GM19043 (cell line): ENCODE measurements at regions not wholly inside any gene's neighbourhood (a gene's known extent, or its start where the extent isn't known, plus 50 kb on each side); places are given as distances from the start of the nearest gene placed in this dataset.

Source experiments
- ATAC-seq: cut with Tn5 transposase; IDR thresholded peaks from one replicate; pipeline ENCODE4 v1.9.1; 2021; ENCODE audit warnings: low read depth; ENCODE audit not compliant: unreplicated experiment

DNA sequence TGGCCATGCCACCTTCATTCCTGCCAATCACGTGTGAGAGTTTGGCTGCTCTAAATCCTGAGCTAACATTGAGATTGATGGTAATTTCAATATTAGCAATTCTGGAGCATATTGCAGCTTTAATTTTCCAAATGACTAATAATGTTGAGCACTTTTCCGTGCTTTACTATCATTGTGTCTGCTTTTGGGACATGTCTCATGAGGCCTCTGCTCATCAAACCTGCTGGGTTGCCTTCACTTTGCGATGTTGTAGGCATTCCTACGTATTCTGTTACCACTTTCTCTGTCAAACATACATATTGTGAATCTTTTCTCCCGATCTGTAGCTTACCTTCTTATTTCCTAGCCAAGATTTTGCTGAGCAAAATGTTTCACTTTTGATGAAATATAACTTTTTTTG, 466.6 kb downstream of the GALR1 start:
- ATAC-seq: no peak

DNA sequence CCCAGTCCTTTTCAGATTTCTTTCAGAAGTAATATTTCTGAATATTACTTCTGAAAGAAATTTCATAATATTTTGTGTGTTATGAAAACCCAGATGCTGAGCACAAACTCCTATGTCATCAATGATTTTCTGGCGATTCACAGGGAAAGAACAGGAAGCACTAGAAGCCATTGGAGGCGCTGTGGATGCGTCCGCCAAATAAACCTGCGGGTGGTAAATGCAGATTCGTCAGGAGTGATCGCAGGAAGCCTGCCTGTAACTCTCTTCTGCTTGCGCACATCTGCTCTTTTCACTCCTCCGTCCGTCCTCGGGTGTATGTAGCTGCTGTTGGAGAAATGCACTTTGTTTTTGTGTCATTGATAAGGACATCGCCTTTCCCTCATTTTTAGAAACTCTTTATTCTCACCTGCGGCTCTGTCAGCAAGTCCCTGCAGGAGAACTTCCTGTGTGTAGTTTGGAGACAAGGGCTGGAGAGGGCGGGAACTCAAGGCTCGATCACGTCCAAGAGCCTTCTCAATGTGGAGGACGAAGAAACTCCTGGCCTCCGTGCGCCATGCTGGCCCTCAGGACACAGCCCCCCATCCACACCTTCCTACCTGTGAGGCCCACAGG, 483.8 kb downstream of the GALR1 start:
- ATAC-seq: no peak

DNA sequence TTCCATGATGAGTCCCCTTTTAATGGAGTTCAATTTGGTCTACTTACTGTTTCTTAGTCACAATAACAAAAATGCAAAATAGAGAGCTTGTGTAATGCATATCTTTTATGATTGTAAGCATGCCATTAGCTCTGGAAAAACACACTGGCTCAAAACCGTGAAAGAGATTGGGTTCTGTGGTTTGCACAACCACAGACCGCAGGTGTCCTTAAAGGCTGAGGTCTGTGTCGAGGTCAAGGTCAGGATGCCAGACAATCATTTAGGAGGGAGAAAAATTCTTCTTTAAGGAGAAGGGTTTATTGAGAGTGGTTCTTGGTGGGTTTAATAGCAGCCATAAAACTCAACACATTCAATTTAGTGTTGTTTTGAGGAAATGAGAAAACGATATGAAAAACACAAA, 487.2 kb downstream of the GALR1 start:
- no peak for ATAC-seq

DNA sequence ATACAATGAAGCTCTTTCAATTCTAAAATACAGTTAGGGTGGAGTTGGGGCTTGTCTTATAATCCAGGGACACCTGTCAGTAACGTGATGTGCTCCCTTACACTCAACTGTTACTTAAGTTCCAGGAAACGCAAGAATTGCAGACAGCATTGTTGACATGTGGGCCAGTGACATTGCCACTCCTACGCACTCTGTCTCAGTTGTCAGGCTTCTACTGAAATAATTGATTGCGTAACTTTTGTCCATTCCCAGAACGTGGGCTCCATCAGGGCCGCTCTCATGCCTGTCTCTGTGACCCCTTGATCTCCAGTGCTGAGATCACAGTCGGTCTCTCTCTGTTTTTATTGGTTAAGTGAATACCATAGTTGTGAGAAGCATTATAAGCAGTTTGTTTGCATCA, 487.8 kb downstream of the GALR1 start:
- ATAC-seq: no peak

DNA sequence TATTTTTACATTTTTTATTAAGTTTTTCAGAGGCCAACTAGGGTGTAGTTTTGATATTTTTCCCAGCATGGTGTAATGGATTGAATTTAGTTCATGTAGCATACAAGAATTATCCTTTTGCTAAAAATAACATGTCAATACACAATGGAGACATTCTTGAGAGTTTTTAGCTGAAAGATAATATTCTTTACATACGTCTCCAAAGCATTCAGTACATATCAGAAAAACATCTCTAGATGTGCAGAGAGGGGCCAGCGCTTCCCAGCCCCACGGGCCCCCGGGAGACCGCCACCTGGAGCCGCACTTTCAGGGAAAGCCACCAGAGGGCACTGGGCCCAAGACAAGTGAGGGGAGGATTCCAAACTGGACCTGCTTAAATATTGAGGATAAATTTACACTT, 499.4 kb downstream of the GALR1 start:
- ATAC-seq: no peak

DNA sequence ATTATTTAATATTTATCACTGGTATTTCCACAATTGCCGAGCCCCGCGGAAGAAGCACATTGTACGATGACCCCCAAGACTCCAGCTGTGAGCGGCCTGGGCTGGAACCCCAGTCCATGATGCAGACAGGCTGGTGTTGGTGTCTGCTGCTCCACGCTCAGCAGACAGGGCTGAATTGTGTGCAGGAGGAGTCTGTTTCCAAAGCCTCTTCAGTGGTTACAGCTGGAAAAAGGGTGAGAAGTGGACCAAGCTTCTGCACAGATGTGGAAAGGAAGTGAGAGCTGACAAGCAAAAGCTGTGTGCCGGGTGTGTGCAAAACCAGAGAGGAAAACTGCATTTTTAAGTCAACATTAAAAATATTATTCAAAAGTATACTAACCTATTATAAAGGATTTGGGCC, 500.4 kb downstream of the GALR1 start:
- ATAC-seq: no peak

DNA sequence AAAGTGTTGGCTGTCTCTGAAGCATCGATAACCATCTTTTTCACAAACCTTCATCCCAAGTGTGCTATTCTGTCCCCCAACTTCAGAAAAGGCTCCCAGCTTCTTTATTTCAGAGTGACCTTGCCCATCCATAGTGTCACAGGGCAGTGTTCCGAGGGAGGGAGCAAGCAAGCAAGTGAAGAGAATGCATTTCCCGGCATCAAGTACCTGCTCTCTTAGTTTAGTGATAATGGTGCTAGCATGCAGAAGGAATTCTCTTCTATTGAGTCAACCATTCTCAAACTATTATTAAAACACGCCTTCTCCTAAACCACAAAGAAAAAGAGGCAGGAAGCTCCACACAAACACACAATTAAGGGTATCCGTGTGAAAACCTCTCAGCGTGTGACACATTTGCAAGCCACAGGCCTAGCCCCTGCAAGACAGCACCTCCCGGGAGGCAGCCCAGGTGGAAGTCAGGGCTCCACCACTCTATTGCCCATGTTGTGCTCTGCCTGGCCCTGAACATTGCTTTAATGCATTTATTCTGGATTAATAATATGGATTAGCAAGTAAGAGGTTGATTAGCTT, 504.9 kb downstream of the GALR1 start:
- no peak for ATAC-seq

DNA sequence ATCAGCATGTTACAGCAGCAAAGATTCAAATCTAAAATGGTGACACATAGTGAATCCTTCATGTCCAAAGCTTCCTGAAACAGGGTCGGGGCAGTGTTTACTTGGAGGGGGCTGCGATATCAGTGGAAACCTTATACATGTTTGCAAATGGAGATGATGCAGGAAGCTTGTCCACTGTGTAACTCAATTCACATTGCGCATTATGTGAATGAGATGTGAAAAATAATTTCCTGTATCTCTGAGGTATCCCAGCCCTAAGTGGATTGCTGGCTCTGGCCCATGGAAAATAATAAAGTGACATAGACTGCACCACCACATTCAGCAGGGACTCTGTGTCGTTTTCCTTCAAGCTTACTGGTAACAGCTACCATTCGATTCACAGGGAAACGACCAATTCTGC, 505.5 kb downstream of the GALR1 start:
- ATAC-seq: no peak

DNA sequence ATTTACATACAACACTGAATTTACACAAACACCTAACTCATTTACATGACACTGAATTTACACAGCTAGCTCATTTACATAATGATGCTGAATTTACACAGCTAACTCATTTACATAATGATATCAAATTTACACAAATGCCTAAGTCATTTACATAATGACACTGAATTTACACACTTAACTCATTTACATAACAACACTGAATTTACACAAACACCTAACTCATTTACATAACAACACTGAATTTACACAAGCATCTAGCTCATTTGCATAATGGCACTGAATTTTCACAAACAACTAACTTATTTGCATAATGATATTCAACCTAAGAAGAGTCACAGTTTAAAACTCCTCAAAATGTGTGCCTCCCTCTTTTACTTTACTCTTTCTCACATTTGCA, 511.7 kb downstream of the GALR1 start:
- no peak for ATAC-seq

DNA sequence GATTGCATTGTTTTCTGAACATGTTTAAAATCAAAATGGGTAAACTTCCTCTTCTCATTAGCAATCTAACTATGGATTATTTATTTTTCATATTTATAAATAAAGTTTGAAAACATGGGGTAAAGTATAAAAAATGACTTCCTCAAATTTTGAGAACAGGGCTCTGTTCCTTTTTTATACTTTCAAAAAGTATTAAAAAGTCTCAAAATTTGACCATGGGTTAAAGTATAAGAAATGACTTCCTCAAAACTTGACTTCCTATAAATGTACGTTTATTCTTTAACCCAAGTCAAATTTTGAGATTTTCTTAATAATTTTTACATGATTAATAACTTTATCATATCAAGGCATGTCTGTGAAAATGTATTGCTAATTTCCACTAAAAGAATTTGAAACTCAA, 512.4 kb downstream of the GALR1 start:
- ATAC-seq: no peak

DNA sequence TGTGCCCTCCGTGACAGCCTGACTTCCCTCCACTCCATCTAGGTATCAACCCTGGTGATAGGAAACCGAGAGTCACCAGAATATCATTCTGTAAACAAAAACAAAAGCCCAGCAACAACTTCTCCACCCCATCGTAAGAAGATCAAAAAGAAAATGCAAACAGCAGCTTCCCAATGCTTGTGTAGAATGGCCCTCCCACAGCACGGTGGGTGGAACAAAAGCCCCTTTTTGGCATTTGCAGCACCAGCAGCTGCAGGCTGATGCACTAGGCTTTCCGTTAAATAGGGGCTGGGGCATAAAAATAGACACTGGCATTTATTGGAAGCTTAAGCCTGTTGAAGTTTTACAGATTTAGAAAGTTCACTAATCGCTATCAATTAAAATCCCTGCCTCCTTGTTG, 513.0 kb downstream of the GALR1 start:
- ATAC-seq: no peak

DNA sequence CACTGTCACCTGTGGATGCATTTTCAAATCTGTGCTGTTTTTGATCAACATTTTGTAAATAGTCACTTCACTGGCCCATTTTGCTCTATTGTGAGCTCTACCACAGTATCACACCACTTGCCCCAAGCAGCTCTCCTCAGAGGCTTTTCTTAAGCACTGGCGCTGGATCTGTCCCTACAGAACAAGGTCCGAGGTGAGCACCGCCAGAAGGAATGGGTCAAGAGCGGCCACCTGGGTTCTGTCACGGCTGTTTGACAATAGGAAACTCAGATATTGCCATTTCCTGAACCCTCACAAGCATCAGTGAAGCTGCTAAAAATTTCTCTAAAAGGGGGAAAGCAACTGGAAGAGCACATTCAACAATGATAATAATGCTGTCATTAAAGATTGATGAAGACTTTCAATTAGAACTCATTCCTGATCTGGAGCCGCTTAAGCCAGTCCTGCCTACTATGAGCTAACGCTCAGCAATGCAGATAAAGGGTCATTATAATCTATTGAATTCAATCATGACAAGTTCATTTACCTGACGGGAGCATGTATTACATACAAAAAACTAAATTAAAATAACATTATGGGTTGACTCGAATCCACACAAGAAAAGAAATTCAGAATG, 514.0 kb downstream of the GALR1 start:
- no peak for ATAC-seq

DNA sequence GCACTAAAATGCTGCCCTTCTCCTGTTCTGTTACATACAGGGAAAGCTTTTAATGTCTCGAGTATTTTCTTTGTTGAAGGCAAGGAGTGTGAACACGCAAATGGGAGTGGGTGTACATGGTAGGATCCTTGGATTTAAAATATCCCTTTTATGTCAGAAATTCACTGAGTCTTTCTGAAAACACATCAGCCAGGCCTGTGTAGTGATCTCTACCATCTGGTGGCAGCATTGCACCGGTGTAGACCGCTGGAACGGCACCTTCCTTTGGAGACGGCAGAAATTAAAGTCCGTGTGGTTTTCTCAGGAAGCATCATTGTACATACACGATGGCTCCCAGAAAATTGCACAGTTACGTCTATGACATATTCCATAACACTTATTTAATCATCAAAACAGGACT, 515.8 kb downstream of the GALR1 start:
- no peak for ATAC-seq

DNA sequence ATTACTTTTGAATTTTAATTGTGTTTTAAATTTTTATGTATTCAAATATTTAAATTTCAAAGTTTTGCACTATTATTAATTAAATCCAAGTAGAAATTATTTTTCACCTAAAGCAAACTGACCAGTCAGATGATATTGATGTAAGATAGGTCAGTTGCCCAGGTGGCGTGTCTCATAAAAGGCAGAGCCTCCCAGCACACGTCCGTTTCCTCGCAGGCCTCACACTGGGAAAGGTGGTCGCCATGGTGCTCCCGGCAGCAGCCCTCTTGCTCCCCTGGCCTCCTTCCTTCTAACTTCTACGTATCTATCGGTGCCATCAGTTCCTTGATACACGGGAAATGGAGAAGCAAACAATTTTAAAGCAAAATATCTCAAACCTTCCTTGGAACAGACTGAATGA, 516.8 kb downstream of the GALR1 start:
- ATAC-seq: no peak

DNA sequence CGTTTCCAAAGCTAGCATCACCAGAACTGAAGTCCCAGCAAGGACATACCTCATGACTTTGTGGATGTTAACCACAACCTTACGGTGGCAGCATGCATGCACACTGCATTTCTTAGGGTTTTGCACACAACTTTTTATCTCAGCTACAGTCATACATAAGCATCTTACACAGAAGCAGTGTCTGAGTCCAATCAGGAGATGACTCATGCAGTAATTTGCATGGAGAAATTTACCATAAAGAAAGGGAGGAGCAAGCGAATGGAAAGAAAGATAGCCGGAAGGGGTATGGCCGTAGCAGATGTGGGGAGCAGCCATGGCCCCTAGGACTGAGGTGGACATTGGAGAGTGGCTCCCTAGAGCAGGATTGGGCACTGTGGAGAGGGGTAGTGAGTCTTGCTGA, 522.5 kb downstream of the GALR1 start:
- no peak for ATAC-seq

DNA sequence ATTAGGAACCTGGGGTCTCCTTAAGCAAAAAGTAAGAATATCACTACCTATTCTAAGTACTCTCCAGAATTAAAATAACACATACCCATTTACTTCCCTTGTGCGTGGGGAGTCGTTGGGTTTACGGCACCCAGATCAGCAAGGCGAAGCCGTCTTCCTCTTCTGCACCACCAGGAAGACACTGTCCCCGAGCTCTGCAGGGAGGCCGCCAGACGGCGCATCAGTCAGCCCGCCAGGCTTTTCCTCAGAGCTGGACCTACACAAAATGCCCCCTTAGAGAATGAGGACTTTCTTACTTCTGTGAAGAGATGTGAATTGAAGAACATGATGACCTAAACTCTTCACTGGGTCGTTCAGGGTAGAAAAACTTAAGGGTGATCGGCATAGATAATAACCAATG, 526.5 kb downstream of the GALR1 start:
- no peak for ATAC-seq

DNA sequence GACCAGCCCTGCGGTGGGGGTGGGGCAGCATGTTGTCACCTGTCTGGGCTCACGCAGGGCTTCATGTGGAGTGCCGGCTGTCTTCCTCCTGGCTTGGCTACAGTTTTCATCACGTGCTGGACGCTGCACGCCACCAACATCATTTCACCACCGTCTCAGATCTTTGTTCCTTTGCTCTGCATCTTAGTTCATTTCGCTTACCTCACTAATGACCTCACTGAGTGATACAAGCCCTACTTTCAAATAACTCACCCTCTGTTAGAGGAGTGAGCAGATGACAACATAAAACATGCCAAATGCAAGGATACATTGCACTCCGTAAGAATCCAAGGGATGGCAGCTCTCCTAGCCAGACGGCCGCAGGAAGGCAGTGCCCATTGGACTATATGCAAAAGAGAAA, 527.5 kb downstream of the GALR1 start:
- ATAC-seq: no peak

DNA sequence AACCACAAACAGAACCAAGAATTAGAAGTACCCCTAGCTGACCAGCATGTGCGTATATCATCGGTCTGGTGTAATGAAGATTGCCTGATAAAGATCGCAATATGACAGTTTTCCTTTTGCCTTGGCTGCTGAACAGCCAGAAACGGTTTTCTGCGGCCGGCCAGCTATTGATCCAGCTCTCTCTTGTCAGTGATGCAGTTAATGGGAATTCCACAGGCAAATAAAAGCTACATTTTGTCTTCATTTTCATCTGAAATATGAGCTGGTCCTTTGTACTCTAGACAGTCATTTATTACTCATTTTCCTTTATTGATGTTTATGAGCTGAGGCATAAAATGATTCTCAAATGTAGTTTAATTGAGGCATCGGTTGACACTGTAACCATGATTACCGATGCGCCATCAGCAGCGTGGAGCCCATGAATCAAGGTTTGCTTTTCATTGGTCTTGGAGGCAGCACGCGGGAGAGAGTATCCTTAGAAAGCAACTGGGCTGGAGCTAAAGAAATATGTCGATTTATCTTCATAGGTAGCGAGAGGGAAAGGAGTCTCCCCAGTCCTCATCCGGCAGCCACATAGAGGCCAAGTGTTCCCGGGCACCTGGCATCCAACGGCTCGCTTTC, 535.2 kb downstream of the GALR1 start:
- ATAC-seq: no peak

DNA sequence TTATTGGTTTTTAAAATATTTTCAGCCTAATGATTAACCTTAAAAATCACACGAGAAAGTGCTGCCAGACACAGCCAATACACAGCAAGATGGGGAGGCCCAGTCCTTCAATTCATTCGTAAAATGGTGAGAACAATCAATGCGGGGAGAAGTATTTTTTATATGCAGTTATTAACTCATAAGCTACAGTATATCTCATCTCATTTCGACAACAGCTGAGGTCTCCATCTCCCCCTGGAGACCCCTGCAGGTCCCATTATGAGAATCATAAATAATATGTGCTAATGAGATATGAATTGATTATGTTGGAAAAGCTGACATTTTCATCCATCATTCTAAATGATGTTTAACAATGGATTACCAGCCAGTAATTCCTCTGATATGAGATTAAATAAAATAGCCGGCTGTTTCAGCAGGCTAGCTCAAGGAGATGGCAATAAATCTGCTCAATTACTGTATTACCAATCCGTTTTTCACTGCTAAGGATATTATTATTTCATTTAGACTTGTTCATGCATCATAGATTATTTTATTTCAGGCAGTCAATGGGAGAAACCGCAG, 535.8 kb downstream of the GALR1 start:
- ATAC-seq: no peak

DNA sequence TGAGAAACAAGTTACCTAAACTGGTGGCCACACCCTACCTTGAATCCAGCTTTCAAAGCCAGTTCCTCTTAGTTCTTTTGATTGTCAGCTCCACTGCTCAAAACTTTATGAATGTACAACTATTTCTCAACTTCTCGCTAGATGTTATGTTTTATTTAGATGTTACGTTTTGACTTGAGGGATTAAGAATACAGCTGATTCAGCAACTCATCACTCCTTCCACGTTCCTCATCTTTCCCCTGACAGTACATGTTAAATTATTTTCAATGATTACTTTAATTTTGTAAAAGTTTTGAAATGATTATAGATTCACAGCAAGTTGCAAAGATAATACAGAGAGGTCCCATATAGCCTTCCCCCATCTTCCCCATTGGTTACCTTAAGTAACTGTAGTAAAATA, 553.4 kb downstream of the GALR1 start:
- no peak for ATAC-seq

DNA sequence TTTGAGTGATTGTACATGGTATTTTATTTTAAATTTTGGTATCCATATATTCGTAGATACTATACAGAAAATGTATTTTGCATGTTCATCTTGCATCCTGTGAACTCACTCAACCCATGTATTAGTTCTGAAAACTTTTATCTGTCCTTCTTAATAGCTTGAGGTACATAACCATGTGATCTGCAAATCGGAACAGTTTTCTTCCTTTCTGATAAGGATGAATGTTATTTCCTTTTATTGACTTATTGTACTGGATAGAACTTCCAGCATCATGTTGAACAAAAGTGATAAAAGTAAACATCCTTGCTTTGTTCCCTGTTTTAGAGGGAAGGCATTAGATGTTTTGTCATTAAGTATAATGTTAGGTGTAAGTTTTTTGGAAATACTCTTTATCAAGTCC, 554.7 kb downstream of the GALR1 start:
- no peak for ATAC-seq

DNA sequence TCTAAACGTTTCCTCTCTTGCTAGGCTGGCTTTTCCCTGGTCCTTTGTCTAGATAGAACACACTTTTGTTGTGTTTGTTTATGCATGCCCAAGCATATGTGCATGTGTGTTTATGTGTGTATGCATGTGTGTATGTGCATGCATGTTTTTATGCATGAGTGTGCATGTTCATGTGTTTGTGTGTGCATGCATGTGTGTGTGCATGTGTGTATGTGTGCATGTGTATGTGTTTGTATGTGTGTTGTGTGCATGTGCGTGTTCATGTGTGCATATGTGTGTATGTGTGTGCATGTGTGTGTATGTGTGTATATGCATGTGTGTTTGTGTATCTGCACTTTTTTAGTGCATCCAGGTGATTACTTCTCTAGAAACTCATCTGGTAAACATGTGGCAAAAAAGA, 558.0 kb downstream of the GALR1 start:
- no peak for ATAC-seq
